HepG2 (cell line): ENCODE measurements at regions not wholly inside any gene's neighbourhood (a gene's known extent, or its start where the extent isn't known, plus 50 kb on each side); places are given as distances from the start of the nearest gene placed in this dataset.
A peak's percentile ranks its signal among the peaks of the same experiment; 100 is the strongest.

Source experiments
- BRCA1 ChIP-seq: sonication (generic); formaldehyde crosslinking; IDR thresholded peaks from 2 replicates; pipeline ENCODE4 v1.4.0; 2020; ENCODE audit warnings: missing genetic modification reagents
- CBFB ChIP-seq: sonication (generic); formaldehyde crosslinking; IDR thresholded peaks from 2 replicates; pipeline ENCODE4 v1.4.0; 2020; ENCODE audit warnings: missing genetic modification reagents
- FOSL2 ChIP-seq: sonication (generic); formaldehyde crosslinking; IDR thresholded peaks from 2 replicates; pipeline ENCODE4 v1.4.0; 2020; ENCODE audit warnings: missing genetic modification reagents
- HMGA1 ChIP-seq: sonication (generic); formaldehyde crosslinking; conservative IDR thresholded peaks from 2 replicates; pipeline ENCODE4 v1.4.0; 2020; ENCODE audit warnings: missing genetic modification reagents
- KDM3A ChIP-seq: IDR thresholded peaks from 2 replicates; pipeline ENCODE4 v1.6.1; 2018; ENCODE audit warnings: low read depth, missing compliant biosample characterization
- KLF16 ChIP-seq, 2 experiments: sonication (generic) in 1 of 2; formaldehyde crosslinking in 1 of 2; IDR thresholded peaks; 2 replicates each; pipeline versions ENCODE4 v1.6.1 to v1.8.0; 2016 to 2023; ENCODE audit warnings: missing genetic modification reagents in 2 of 2, missing compliant biosample characterization in 1 of 2
- MED8 ChIP-seq: sonication (generic); formaldehyde crosslinking; IDR thresholded peaks from 2 replicates; pipeline ENCODE4 v1.8.1; 2023; ENCODE audit warnings: mild to moderate bottlenecking, missing genetic modification reagents; ENCODE audit not compliant: insufficient replicate concordance
- MTA1 ChIP-seq: sonication (generic); formaldehyde crosslinking; IDR thresholded peaks from 2 replicates; pipeline ENCODE4 v1.4.0; 2020; ENCODE audit warnings: missing genetic modification reagents, mild to moderate bottlenecking, borderline replicate concordance
- MTF1 ChIP-seq: sonication (generic); formaldehyde crosslinking; IDR thresholded peaks from 2 replicates; pipeline ENCODE4 v1.5.0; 2020; ENCODE audit warnings: missing genetic modification reagents
- POGK ChIP-seq: sonication (generic); formaldehyde crosslinking; conservative IDR thresholded peaks from 2 replicates; pipeline ENCODE4 v1.8.0; 2022; ENCODE audit warnings: mild to moderate bottlenecking, moderate library complexity, missing genetic modification reagents
- SALL2 ChIP-seq: sonication (generic); formaldehyde crosslinking; IDR thresholded peaks from 2 replicates; pipeline ENCODE4 v1.8.1; 2023; ENCODE audit warnings: mild to moderate bottlenecking, missing genetic modification reagents, inconsistent platforms
- SETDB1 ChIP-seq: sonication (generic); formaldehyde crosslinking; IDR thresholded peaks from 2 replicates; pipeline ENCODE4 v1.5.1; 2020; ENCODE audit warnings: missing genetic modification reagents, mild to moderate bottlenecking, borderline replicate concordance
- SMAD9 ChIP-seq: sonication (generic); formaldehyde crosslinking; IDR thresholded peaks from 2 replicates; pipeline ENCODE4 v1.5.1; 2020; ENCODE audit warnings: mild to moderate bottlenecking, missing genetic modification reagents
- SOX13 ChIP-seq, 3 experiments: fragments of 450-650 bp in 1 of 3; sonication (generic) in 1 of 3; formaldehyde crosslinking in 1 of 3; IDR thresholded peaks in 2 of 3; conservative IDR thresholded peaks in 1 of 3; 2 replicates each; pipeline versions ENCODE4 v1.5.0 to v1.6.1; 2016 to 2020; ENCODE audit warnings: antibody characterized with exemption in 1 of 3, mild to moderate bottlenecking in 1 of 3, missing compliant biosample characterization in 1 of 3, missing genetic modification reagents in 1 of 3, moderate library complexity in 1 of 3
- SRF ChIP-seq: IDR thresholded peaks from 2 replicates; pipeline ENCODE4 v1.6.1; 2011; ENCODE audit warnings: mild to moderate bottlenecking, low read depth, low read length, moderate library complexity
- SRSF1 ChIP-seq: fragments of 200-400 bp; formaldehyde crosslinking; optimal IDR thresholded peaks from 2 replicates; pipeline ENCODE3; 2017; ENCODE audit warnings: mild to moderate bottlenecking, low read depth, low read length, moderate library complexity
- SUZ12 ChIP-seq: fragments of 150-350 bp; IDR thresholded peaks from 2 replicates; pipeline ENCODE4 v1.6.1; 2014; ENCODE audit warnings: low read depth, low read length
- ZBED4 ChIP-seq: sonication (generic); formaldehyde crosslinking; IDR thresholded peaks from 2 replicates; pipeline ENCODE4 v1.4.0; 2020; ENCODE audit warnings: missing genetic modification reagents, borderline replicate concordance
- ZFP1 ChIP-seq: IDR thresholded peaks from 2 replicates; pipeline ENCODE4 v1.6.1; 2016
- ZGPAT ChIP-seq: IDR thresholded peaks from 2 replicates; pipeline ENCODE4 v1.6.1; 2016; ENCODE audit warnings: mild to moderate bottlenecking
- ZNF335 ChIP-seq: sonication (generic); formaldehyde crosslinking; IDR thresholded peaks from 2 replicates; pipeline ENCODE4 v1.4.0; 2020; ENCODE audit warnings: missing genetic modification reagents
- ZNF501 ChIP-seq: sonication (generic); formaldehyde crosslinking; IDR thresholded peaks from 2 replicates; pipeline ENCODE4 v1.5.1; 2020; ENCODE audit warnings: mild to moderate bottlenecking, moderate library complexity, missing genetic modification reagents
- ZNF674 ChIP-seq: sonication (generic); formaldehyde crosslinking; IDR thresholded peaks from 2 replicates; pipeline ENCODE4 v1.5.0; 2020; ENCODE audit warnings: low read depth, mild to moderate bottlenecking, missing genetic modification reagents
- ZNF781 ChIP-seq: sonication (generic); formaldehyde crosslinking; IDR thresholded peaks from 2 replicates; pipeline ENCODE4 v1.5.1; 2020; ENCODE audit warnings: borderline replicate concordance, mild to moderate bottlenecking, missing genetic modification reagents; ENCODE audit errors: not compliant biosample characterization

- TF ChIP-seq SETDB1 (CRISPR knock-in tag) = no peak
- no peak for TF ChIP-seq MED8 (CRISPR knock-in tag)
- TF ChIP-seq SMAD9 (CRISPR knock-in tag) = no peak
- TF ChIP-seq SRF = no peak
- TF ChIP-seq ZGPAT (CRISPR knock-in tag) = no peak
- TF ChIP-seq SALL2 = no peak
- TF ChIP-seq MTF1 = no peak
- no peak for TF ChIP-seq SOX13 (IDR thresholded peaks at IDR 0.05)
- no peak for TF ChIP-seq SOX13 (CRISPR knock-in tag; conservative IDR thresholded peaks at IDR 0.05 in 1 of 2, IDR thresholded peaks at IDR 0.05 in 1 of 2)
- peak; percentile 88; the same call in 1 of the 2 replicates for TF ChIP-seq ZFP1
- TF ChIP-seq ZNF501 (CRISPR knock-in tag) = no peak
- TF ChIP-seq ZNF335 (CRISPR knock-in tag) = no peak
- TF ChIP-seq KDM3A (CRISPR knock-in tag) = no peak
- TF ChIP-seq BRCA1 (CRISPR knock-in tag) = no peak
- no peak for TF ChIP-seq ZNF674 (CRISPR knock-in tag)
- no peak for TF ChIP-seq SRSF1
- no peak for TF ChIP-seq KLF16 (CRISPR knock-in tag; IDR thresholded peaks at IDR 0.05)
- no peak for TF ChIP-seq MTA1
- TF ChIP-seq CBFB = no peak
- TF ChIP-seq FOSL2 = peak; percentile 38; the same call in 1 of the 2 replicates
- TF ChIP-seq HMGA1 = no peak
- no peak for TF ChIP-seq ZNF781 (CRISPR knock-in tag)
- TF ChIP-seq ZBED4 = no peak
- no peak for TF ChIP-seq SUZ12
- TF ChIP-seq POGK (CRISPR knock-in tag) = no peak
Observed at GRCh38 chr7:89887489-89887888, 266.8 kb upstream of the STEAP1 start (continued).
